Glutamatergic neuron (in vitro differentiated cells): ENCODE measurements at regions not wholly inside any gene's neighbourhood (a gene's known extent, or its start where the extent isn't known, plus 50 kb on each side); places are given as distances from the start of the nearest gene placed in this dataset.

ENCODE experiments used
- DNase-seq: peaks from one replicate; pipeline ENCODE4 v3.0.0; 2022
- H3K27ac Mint-ChIP-seq: one replicate; pipeline ENCODE4 v1.8.0; 2020; ENCODE audit warnings: mild to moderate bottlenecking, mixed read lengths, inconsistent platforms; ENCODE audit not compliant: unreplicated experiment
- H3K27me3 Mint-ChIP-seq: one replicate; pipeline ENCODE4 v1.8.0; 2020; ENCODE audit warnings: mild to moderate bottlenecking, moderate library complexity, mixed read lengths, inconsistent platforms; ENCODE audit not compliant: unreplicated experiment
- H3K36me3 Mint-ChIP-seq: one replicate; pipeline ENCODE4 v1.8.0; 2020; ENCODE audit warnings: mild to moderate bottlenecking, mixed read lengths, inconsistent platforms; ENCODE audit not compliant: unreplicated experiment
- H3K4me1 Mint-ChIP-seq: one replicate; pipeline ENCODE4 v1.8.0; 2020; ENCODE audit warnings: mild to moderate bottlenecking, low read depth, mixed read lengths, inconsistent platforms; ENCODE audit not compliant: unreplicated experiment
- H3K4me3 Mint-ChIP-seq: one replicate; pipeline ENCODE4 v1.8.0; 2020; ENCODE audit warnings: mild to moderate bottlenecking, mixed read lengths, inconsistent platforms; ENCODE audit not compliant: unreplicated experiment
- H3K9me3 Mint-ChIP-seq: one replicate; pipeline ENCODE4 v1.8.0; 2020; ENCODE audit warnings: mild to moderate bottlenecking, moderate library complexity, mixed read lengths, inconsistent platforms; ENCODE audit not compliant: unreplicated experiment
- TF ChIP-seq, protein P1 (sequence below): fragments of 200-600 bp; sonication (generic); IDR thresholded peaks from one replicate; pipeline ENCODE4 v1.5.0; 2021; ENCODE audit not compliant: partially characterized antibody, unreplicated experiment

DNA sequence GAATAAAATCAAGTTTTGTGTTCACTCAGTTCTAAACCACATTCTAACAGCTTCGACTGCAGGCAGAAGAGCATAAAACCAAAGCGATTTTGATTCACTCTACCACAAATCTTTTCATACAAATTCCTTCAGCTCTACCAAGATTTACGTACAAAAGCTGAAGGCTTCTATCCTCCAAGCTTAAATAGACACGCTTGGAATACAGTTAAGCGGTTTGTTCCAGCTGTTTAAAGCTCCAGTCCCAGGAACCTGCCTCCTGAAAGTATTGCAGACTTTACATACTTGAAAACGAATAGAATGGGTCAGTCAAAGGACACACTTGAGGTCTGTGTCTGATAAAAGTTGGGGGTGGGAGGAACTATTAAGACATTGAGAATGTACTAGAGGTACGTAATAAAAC is 102.9 kb downstream of the MPP7 start:
- peaks cover 3% of the 10 kb centered on the region for H3K9me3 Mint-ChIP-seq
- H3K4me3 Mint-ChIP-seq = no peak overlapping the region
- H3K36me3 Mint-ChIP-seq = no peaks in the 10 kb centered on the region
- no peak overlapping the region for H3K27ac Mint-ChIP-seq
- peaks cover 15% of the 10 kb centered on the region for H3K4me1 Mint-ChIP-seq
- peaks cover 2% of the 10 kb centered on the region for H3K27me3 Mint-ChIP-seq
- TF ChIP-seq, protein P1, sequence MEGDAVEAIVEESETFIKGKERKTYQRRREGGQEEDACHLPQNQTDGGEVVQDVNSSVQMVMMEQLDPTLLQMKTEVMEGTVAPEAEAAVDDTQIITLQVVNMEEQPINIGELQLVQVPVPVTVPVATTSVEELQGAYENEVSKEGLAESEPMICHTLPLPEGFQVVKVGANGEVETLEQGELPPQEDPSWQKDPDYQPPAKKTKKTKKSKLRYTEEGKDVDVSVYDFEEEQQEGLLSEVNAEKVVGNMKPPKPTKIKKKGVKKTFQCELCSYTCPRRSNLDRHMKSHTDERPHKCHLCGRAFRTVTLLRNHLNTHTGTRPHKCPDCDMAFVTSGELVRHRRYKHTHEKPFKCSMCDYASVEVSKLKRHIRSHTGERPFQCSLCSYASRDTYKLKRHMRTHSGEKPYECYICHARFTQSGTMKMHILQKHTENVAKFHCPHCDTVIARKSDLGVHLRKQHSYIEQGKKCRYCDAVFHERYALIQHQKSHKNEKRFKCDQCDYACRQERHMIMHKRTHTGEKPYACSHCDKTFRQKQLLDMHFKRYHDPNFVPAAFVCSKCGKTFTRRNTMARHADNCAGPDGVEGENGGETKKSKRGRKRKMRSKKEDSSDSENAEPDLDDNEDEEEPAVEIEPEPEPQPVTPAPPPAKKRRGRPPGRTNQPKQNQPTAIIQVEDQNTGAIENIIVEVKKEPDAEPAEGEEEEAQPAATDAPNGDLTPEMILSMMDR = no peak
- DNase-seq = no peak

DNA sequence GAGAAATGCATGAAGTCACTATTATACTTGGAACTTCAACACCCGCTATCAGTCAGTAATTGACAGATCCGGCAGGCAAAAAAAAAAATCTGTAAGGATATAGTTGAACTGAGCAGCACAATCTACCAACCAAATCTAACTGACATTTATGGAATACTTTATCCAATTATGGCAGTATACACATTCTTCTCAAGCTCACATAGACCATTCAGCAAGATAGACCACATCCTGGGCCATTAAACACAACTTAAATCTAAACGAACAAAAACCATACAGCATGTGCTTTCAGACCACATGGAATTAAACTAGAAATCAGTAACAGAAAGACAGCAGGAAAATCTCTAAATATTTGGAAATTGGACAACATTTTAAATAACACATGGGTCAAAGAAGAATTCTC is 112.7 kb downstream of the MPP7 start:
- no peak for DNase-seq
- Mint-ChIP-seq H3K4me3 (no peak overlapping the region), H3K27ac (no peak overlapping the region), H3K36me3 (no peaks in the 10 kb centered on the region), H3K9me3 (no peaks in the 10 kb centered on the region), H3K27me3 (peaks cover 2% of the 10 kb centered on the region), H3K4me1 (peaks cover 8% of the 10 kb centered on the region)
- TF ChIP-seq, protein P1 = no peak

DNA sequence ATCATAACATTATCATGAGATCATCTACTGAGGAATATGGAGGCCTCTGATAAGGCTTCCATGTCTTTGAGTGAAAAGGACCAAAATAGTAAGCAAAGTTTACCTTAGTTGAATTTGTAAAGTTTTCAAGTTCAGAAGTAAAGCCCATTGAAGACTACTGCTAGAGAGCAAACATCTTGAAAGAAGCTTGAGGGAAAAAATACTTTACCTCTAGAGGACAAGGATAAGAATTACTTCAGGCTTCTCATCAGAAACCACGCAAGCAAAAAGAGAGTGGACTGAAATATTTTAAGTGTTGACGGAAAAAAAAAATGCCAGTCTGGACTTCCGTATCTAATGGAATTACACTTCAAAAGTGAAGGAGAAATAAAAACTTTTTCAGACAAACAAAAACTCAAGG is 114.3 kb downstream of the MPP7 start:
- Mint-ChIP-seq H3K4me3 (no peak overlapping the region), H3K36me3 (no peaks in the 10 kb centered on the region)
- TF ChIP-seq, protein P1 = no peak

DNA sequence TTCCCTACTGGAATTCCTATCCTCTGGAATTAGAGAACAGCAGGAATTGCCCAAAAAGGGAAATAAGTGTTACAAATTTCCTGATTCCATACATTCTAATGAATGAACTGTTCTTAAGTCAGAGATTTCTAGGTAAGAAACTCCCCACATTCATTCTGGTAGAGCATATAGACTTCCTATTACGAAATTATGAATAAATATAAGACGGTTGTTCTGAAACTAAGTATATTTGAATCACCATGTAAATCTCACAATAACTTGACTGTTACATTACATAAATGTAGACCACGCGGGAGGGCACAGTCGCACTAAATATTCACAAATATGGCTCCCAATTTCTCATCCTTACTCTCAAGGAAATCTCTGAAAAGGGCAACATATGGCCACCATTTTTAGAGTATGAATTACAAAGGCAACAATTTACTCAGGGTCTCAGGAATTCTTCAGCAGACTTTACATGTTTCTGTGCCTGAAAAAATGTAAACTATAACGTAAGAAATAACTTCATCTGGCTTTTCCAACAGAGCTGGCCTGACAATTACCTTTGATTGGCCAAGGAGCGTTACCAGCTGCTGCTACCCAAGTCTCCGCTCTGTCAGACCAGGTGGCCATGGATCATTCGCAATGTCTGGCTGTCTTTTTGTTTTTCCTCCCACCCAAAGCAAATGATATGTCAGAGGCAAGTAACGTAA is 115.8 kb downstream of the MPP7 start:
- Mint-ChIP-seq H3K9me3 (no peaks in the 10 kb centered on the region), H3K4me3 (no peak overlapping the region), H3K27ac (peak overlapping the region; percentile 59), H3K27me3 (peaks cover 2% of the 10 kb centered on the region), H3K36me3 (no peaks in the 10 kb centered on the region), H3K4me1 (peaks cover 8% of the 10 kb centered on the region)
- TF ChIP-seq, protein P1 = no peak
- no peak for DNase-seq

More for the DNA sequence above, 114.3 kb downstream of the MPP7 start:
- Mint-ChIP-seq H3K9me3 (no peaks in the 10 kb centered on the region), H3K27me3 (peaks cover 2% of the 10 kb centered on the region), H3K4me1 (peaks cover 8% of the 10 kb centered on the region), H3K27ac (no peak overlapping the region)
- DNase-seq = no peak

DNA sequence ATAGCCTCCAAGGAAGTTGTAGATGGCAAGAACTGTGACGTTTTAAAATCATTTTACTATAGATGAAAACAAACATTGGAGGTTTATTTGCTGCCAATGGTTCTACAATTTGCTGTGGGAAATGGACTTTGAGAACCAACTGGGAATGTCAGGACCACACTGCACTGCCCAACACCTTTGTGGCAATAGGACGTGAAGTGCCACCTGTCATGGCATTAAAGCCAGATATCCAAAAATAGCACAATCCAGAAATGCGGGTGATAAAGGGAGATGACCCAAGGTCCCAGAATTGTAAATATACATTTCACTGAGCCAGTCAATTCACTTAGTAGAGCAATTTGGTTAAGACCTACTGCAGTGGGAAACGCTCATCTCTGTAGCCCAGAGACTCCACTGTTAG is 116.4 kb downstream of the MPP7 start:
- peaks cover 2% of the 10 kb centered on the region for H3K27me3 Mint-ChIP-seq
- peaks cover 13% of the 10 kb centered on the region for H3K4me1 Mint-ChIP-seq
- TF ChIP-seq, protein P1 = no peak
- no peak overlapping the region for H3K4me3 Mint-ChIP-seq
- DNase-seq = no peak
- no peak overlapping the region for H3K27ac Mint-ChIP-seq
- H3K36me3 Mint-ChIP-seq = no peaks in the 10 kb centered on the region
- H3K9me3 Mint-ChIP-seq = no peaks in the 10 kb centered on the region
